IMR-90 (cell line): ENCODE measurements at regions not wholly inside any gene's neighbourhood (a gene's known extent, or its start where the extent isn't known, plus 50 kb on each side); places are given as distances from the start of the nearest gene placed in this dataset.

ENCODE experiments used
- ATAC-seq: fragments of 200-7000 bp; cut with Tn5 transposase; 2 replicates; pipeline ENCODE4 v1.9.1; 2020; ENCODE audit warnings: low read depth, mild to moderate bottlenecking, moderate library complexity
- BruUV-seq: library from RNA; stranded (reverse); fragments of 400-500 nt; replicated peaks from 2 replicates; lab custom pipeline; 2021; lab: Mats Ljungman, UMichigan
- CTCF ChIA-PET: fragments of 300-600 bp; formaldehyde crosslinking; extraction: SDS; loops from one replicate; lab custom pipeline; 2021; ENCODE audit warnings: antibody characterized with exemption; lab: Yijun Ruan, JAX
- POLR2A ChIA-PET: fragments of 300-600 bp; sonication (Branson Sonifier 250); formaldehyde crosslinking; loops from one replicate; lab custom pipeline; 2022; ENCODE audit warnings: antibody characterized with exemption; ENCODE audit not compliant: unreplicated experiment; lab: Charles Lee
- DNase-seq: peaks from one replicate; pipeline ENCODE4 v3.0.0; 2013
- H2AFZ ChIP-seq: replicated peaks from 2 replicates; pipeline ENCODE3; 2013; ENCODE audit warnings: low read length, mild to moderate bottlenecking; ENCODE audit not compliant: poor library complexity
- H2AK5ac ChIP-seq: 2 replicates; pipeline ENCODE4 v1.6.1; 2013; ENCODE audit warnings: low read depth, low read length, inconsistent platforms
- H2AK9ac ChIP-seq: replicated peaks from 2 replicates; pipeline ENCODE3; 2013; ENCODE audit warnings: mild to moderate bottlenecking, low read depth, low read length, moderate library complexity; ENCODE audit not compliant: poor library complexity
- H2BK120ac ChIP-seq: 2 replicates; pipeline ENCODE4 v1.6.1; 2013; ENCODE audit warnings: low read depth, low read length, inconsistent platforms
- H2BK15ac ChIP-seq: 3 replicates; pipeline ENCODE4 v1.6.1; 2013; ENCODE audit warnings: low read depth, low read length, inconsistent platforms
- H2BK20ac ChIP-seq: 2 replicates; pipeline ENCODE4 v1.6.1; 2013; ENCODE audit warnings: low read depth, mild to moderate bottlenecking, inconsistent platforms, low read length, moderate library complexity
- H2BK5ac ChIP-seq: 2 replicates; pipeline ENCODE4 v1.6.1; 2013; ENCODE audit warnings: mild to moderate bottlenecking, low read depth, low read length, inconsistent platforms; ENCODE audit not compliant: poor library complexity, severe bottlenecking
- H3K14ac ChIP-seq: replicated peaks from 2 replicates; pipeline ENCODE4 v1.6.1; 2013; ENCODE audit warnings: low read depth, low read length, inconsistent platforms
- H3K18ac ChIP-seq: 2 replicates; pipeline ENCODE4 v1.6.1; 2013; ENCODE audit warnings: low read depth, low read length, control low read depth
- H3K23ac ChIP-seq: 2 replicates; pipeline ENCODE4 v1.6.1; 2013; ENCODE audit warnings: low read depth, low read length, inconsistent platforms
- H3K27ac ChIP-seq: 2 replicates; pipeline ENCODE4 v1.5.1; 2013; ENCODE audit warnings: mild to moderate bottlenecking, control low read depth, low read length; ENCODE audit not compliant: insufficient read depth
- H3K27me3 ChIP-seq: 2 replicates; pipeline ENCODE4 v1.6.1; 2013; ENCODE audit warnings: low read length; ENCODE audit not compliant: control insufficient read depth, insufficient read depth
- H3K36me3 ChIP-seq: 2 replicates; pipeline ENCODE4 v1.6.1; 2013; ENCODE audit warnings: low read length, mixed read lengths; ENCODE audit not compliant: control insufficient read depth, insufficient read depth
- H3K4ac ChIP-seq: 2 replicates; pipeline ENCODE4 v1.6.1; 2013; ENCODE audit warnings: low read depth, low read length, inconsistent platforms
- H3K4me1 ChIP-seq: 2 replicates; pipeline ENCODE4 v1.6.1; 2013; ENCODE audit warnings: low read length, mixed read lengths; ENCODE audit not compliant: control insufficient read depth, insufficient read depth
- H3K4me2 ChIP-seq: 2 replicates; pipeline ENCODE4 v1.6.1; 2013; ENCODE audit warnings: low read depth, mild to moderate bottlenecking, control low read depth, low read length, moderate library complexity
- H3K4me3 ChIP-seq: 2 replicates; pipeline ENCODE4 v1.5.1; 2013; ENCODE audit warnings: low read depth, mild to moderate bottlenecking, control low read depth, low read length, moderate library complexity; ENCODE audit not compliant: insufficient read depth
- H3K56ac ChIP-seq: 2 replicates; pipeline ENCODE4 v1.6.1; 2013; ENCODE audit warnings: low read length, inconsistent platforms; ENCODE audit not compliant: insufficient read depth; ENCODE audit errors: extremely low read depth
- H3K79me1 ChIP-seq, 2 experiments: 2 replicates each; pipeline ENCODE4 v1.6.1; 2013; ENCODE audit warnings: low read length in 2 of 2, inconsistent platforms in 1 of 2, low read depth in 1 of 2
- H3K9ac ChIP-seq: 2 replicates; pipeline ENCODE4 v1.6.1; 2013; ENCODE audit warnings: low read depth, low read length, control low read depth
- H3K9me1 ChIP-seq: 2 replicates; pipeline ENCODE4 v1.6.1; 2013; ENCODE audit warnings: low read length, inconsistent platforms; ENCODE audit not compliant: insufficient read depth
- H3K9me3 ChIP-seq: 2 replicates; pipeline ENCODE4 v1.6.1; 2013; ENCODE audit warnings: low read length; ENCODE audit not compliant: control insufficient read depth, insufficient read depth
- H4K20me1 ChIP-seq: 2 replicates; pipeline ENCODE4 v1.6.1; 2013; ENCODE audit warnings: low read length, inconsistent platforms; ENCODE audit not compliant: insufficient read depth
- H4K5ac ChIP-seq: 2 replicates; pipeline ENCODE4 v1.6.1; 2013; ENCODE audit warnings: mild to moderate bottlenecking, low read depth, low read length, control low read depth
- H4K8ac ChIP-seq, 2 experiments: 2 replicates each; pipeline ENCODE4 v1.6.1; 2013; ENCODE audit warnings: low read depth in 2 of 2, low read length in 2 of 2, control low read depth in 1 of 2, inconsistent platforms in 1 of 2
- H4K91ac ChIP-seq: 2 replicates; pipeline ENCODE4 v1.6.1; 2013; ENCODE audit warnings: low read depth, low read length, inconsistent platforms; ENCODE audit not compliant: insufficient read depth
- CEBPB ChIP-seq: IDR thresholded peaks from 2 replicates; pipeline ENCODE4 v1.6.1; 2012; ENCODE audit warnings: low read depth, low read length, improper control_type of control experiment
- CHD1 ChIP-seq: IDR thresholded peaks from 2 replicates; pipeline ENCODE4 v1.6.1; 2012; ENCODE audit warnings: low read depth, low read length, improper control_type of control experiment
- MAFK ChIP-seq: IDR thresholded peaks from 2 replicates; pipeline ENCODE4 v1.6.1; 2012; ENCODE audit warnings: low read depth, low read length, improper control_type of control experiment
- MAZ ChIP-seq: IDR thresholded peaks from 2 replicates; pipeline ENCODE4 v1.6.1; 2012; ENCODE audit warnings: low read depth, mild to moderate bottlenecking, low read length, improper control_type of control experiment, moderate library complexity, borderline replicate concordance
- RAD21 ChIP-seq: IDR thresholded peaks from 2 replicates; pipeline ENCODE4 v1.6.1; 2012; ENCODE audit warnings: low read length, improper control_type of control experiment
- RCOR1 ChIP-seq: IDR thresholded peaks from 2 replicates; pipeline ENCODE4 v1.6.1; 2012; ENCODE audit warnings: mild to moderate bottlenecking, low read length, improper control_type of control experiment; ENCODE audit not compliant: insufficient replicate concordance
- RFX5 ChIP-seq: IDR thresholded peaks from 2 replicates; pipeline ENCODE4 v1.8.0; 2012; ENCODE audit warnings: low read depth, mild to moderate bottlenecking, low read length, moderate library complexity
- SMC3 ChIP-seq: fragments of 150-350 bp; IDR thresholded peaks from 2 replicates; pipeline ENCODE4 v1.6.1; 2016; ENCODE audit warnings: low read depth, mild to moderate bottlenecking, antibody characterized with exemption, low read length, moderate library complexity
- WGBS, 2 experiments: methylation state at CpG; one replicate each; pipeline versions ENCODE4 v1.1.5 to v1.1.7; 2013; ENCODE audit warnings: missing lambda C conversion rate in 2 of 2; ENCODE audit not compliant: insufficient read length in 1 of 2; ENCODE audit errors: extremely low coverage in 2 of 2; 5-methylcytosine and 5-hydroxymethylcytosine counted together
- dilution Hi-C: fragments of 300-500 bp; cut with HindIII; formaldehyde crosslinking; loops from one replicate; pipeline ENCODE4 v1.14.3; 2018; ENCODE audit warnings: low sequenced_read_pairs; ENCODE audit not compliant: unreplicated experiment
- in situ Hi-C: fragments of 300-500 bp; cut with MboI; formaldehyde crosslinking; loops from 3 replicates; pipeline ENCODE4 v1.14.3; 2019; ENCODE audit warnings: low sequenced_read_pairs, inconsistent platforms, mixed read lengths
- intact Hi-C: fragments of 100-400 bp; cut with micrococcal nuclease; formaldehyde crosslinking; loops from 2 replicates; pipeline ENCODE4 v1.10.0; 2022
- TF ChIP-seq, protein P1 (sequence below): conservative IDR thresholded peaks from 2 replicates; pipeline ENCODE4 v1.5.1; 2012; ENCODE audit warnings: mild to moderate bottlenecking, low read depth, low read length, improper control_type of control experiment

GRCh38 chr10:118511711-118512110 lies 83.7 kb downstream of the PRLHR start:
- Histone ChIP-seq H4K91ac (no peak overlapping the region), H3K4me2 (no peak overlapping the region), H2BK15ac (no peak overlapping the region), H3K4me1 (no peaks in the 10 kb centered on the region), H2BK120ac (no peak overlapping the region), H3K9me1 (no peaks in the 10 kb centered on the region), H4K20me1 (no peaks in the 10 kb centered on the region), H3K27ac (no peak overlapping the region), H4K8ac (no peak overlapping the region), H2AK9ac (no peak overlapping the region), H3K56ac (no peak overlapping the region), H2AFZ (no peak overlapping the region), H3K14ac (no peak overlapping the region), H3K4ac (no peak overlapping the region), H3K9ac (no peak overlapping the region), H4K5ac (no peak overlapping the region), H2BK20ac (no peak overlapping the region), H3K27me3 (no peaks in the 10 kb centered on the region), H3K9me3 (no peaks in the 10 kb centered on the region), H3K36me3 (no peaks in the 10 kb centered on the region), H2AK5ac (no peak overlapping the region), H2BK5ac (no peak overlapping the region), H3K18ac (no peak overlapping the region), H3K23ac (no peak overlapping the region), H3K4me3 (no peak overlapping the region), H3K79me1 (no peaks in the 10 kb centered on the region)
- POLR2A ChIA-PET: no interaction called here
- intact Hi-C loops: no loop called here
- ATAC-seq (no peak), DNase-seq (no peak)
- in situ Hi-C loops: no loop called here
- BruUV-seq: no TSS peak
- WGBS, 2 experiments: no CpG with 5 or more reads among the region's 2 CpGs
- CTCF ChIA-PET: no interaction called here
- dilution Hi-C loops: no loop called here
- no peak for TF ChIP-seq SMC3
- TF ChIP-seq RAD21: no peak
- no peak for TF ChIP-seq CEBPB
- TF ChIP-seq, protein P1, sequence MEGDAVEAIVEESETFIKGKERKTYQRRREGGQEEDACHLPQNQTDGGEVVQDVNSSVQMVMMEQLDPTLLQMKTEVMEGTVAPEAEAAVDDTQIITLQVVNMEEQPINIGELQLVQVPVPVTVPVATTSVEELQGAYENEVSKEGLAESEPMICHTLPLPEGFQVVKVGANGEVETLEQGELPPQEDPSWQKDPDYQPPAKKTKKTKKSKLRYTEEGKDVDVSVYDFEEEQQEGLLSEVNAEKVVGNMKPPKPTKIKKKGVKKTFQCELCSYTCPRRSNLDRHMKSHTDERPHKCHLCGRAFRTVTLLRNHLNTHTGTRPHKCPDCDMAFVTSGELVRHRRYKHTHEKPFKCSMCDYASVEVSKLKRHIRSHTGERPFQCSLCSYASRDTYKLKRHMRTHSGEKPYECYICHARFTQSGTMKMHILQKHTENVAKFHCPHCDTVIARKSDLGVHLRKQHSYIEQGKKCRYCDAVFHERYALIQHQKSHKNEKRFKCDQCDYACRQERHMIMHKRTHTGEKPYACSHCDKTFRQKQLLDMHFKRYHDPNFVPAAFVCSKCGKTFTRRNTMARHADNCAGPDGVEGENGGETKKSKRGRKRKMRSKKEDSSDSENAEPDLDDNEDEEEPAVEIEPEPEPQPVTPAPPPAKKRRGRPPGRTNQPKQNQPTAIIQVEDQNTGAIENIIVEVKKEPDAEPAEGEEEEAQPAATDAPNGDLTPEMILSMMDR: no peak
- no peak for TF ChIP-seq MAZ
- TF ChIP-seq RCOR1: no peak
- TF ChIP-seq RFX5: no peak
- TF ChIP-seq MAFK: no peak
- no peak for TF ChIP-seq CHD1
